ENCODE measurements at regions not wholly inside any gene's neighbourhood (a gene's known extent, or its start where the extent isn't known, plus 50 kb on each side); places are given as distances from the start of the nearest gene placed in this dataset.

GRCh38 chr9:87080512-87081264 lies 133.4 kb upstream of the GAS1 start:
- H3K27me3 ChIP-seq (ENCODE audit: low read depth, low read length) = no peaks in the 10 kb centered on the region
- H3K4me1 ChIP-seq (ENCODE audit: low read length) = no peaks in the 10 kb centered on the region
- H3K4me3 ChIP-seq (ENCODE audit: low read length) = no peak overlapping the region
- H3K9me3 ChIP-seq (ENCODE audit: insufficient read depth, low read length) = no peaks in the 10 kb centered on the region
- no peaks in the 10 kb centered on the region for H3K79me2 ChIP-seq (ENCODE audit: low read length)
- TF ChIP-seq EZH2phosphoT487 (IDR thresholded peaks at IDR 0.05; ENCODE audit: low read depth) = no peak
- TF ChIP-seq CTCF (IDR thresholded peaks at IDR 0.05; ENCODE audit: low read depth, low read length) = no peak
- H4K20me1 ChIP-seq (ENCODE audit: insufficient read depth, low read length) = no peaks in the 10 kb centered on the region
- no peak overlapping the region for H3K4me2 ChIP-seq (ENCODE audit: low read length)
- no peaks in the 10 kb centered on the region for H3K36me3 ChIP-seq (replicated peaks; ENCODE audit: low read depth, low read length)
- H3K27ac ChIP-seq (ENCODE audit: low read length) = no peak overlapping the region
- H2AFZ ChIP-seq (ENCODE audit: low read depth, low read length) = no peak overlapping the region
- no peak overlapping the region for H3K9ac ChIP-seq (ENCODE audit: low read length)

- Histone ChIP-seq H3K79me2 (ENCODE audit: low read length) (no peaks in the 10 kb centered on the region), H3K4me2 (ENCODE audit: low read length) (no peak overlapping the region), H2AFZ (ENCODE audit: low read depth, low read length) (no peak overlapping the region), H3K4me1 (ENCODE audit: low read length) (no peaks in the 10 kb centered on the region), H3K27me3 (ENCODE audit: low read depth, low read length) (no peaks in the 10 kb centered on the region), H3K9ac (ENCODE audit: low read length) (no peak overlapping the region), H3K4me3 (ENCODE audit: low read length) (no peak overlapping the region), H4K20me1 (ENCODE audit: insufficient read depth, low read length) (no peaks in the 10 kb centered on the region), H3K27ac (ENCODE audit: low read length) (no peak overlapping the region), H3K9me3 (ENCODE audit: insufficient read depth, low read length) (no peaks in the 10 kb centered on the region), H3K36me3 (replicated peaks; ENCODE audit: low read depth, low read length) (no peaks in the 10 kb centered on the region)
- TF ChIP-seq EZH2phosphoT487 (IDR thresholded peaks at IDR 0.05; ENCODE audit: low read depth) = no peak
- TF ChIP-seq CTCF (IDR thresholded peaks at IDR 0.05; ENCODE audit: low read depth, low read length) = no peak
Observed at GRCh38 chr9:87081503-87081902, 134.2 kb upstream of the GAS1 start.

GRCh38 chr9:87083986-87084385 lies 136.7 kb upstream of the GAS1 start:
- H2AFZ ChIP-seq (ENCODE audit: low read depth, low read length) = no peak overlapping the region
- H3K36me3 ChIP-seq (replicated peaks; ENCODE audit: low read depth, low read length) = no peaks in the 10 kb centered on the region
- H3K79me2 ChIP-seq (ENCODE audit: low read length) = no peaks in the 10 kb centered on the region
- H3K4me3 ChIP-seq (ENCODE audit: low read length) = no peak overlapping the region
- no peak overlapping the region for H3K9ac ChIP-seq (ENCODE audit: low read length)
- TF ChIP-seq EZH2phosphoT487 (IDR thresholded peaks at IDR 0.05; ENCODE audit: low read depth) (no peak), CTCF (IDR thresholded peaks at IDR 0.05; ENCODE audit: low read depth, low read length) (no peak)
- no peak overlapping the region for H3K27ac ChIP-seq (ENCODE audit: low read length)
- H3K4me1 ChIP-seq (ENCODE audit: low read length) = no peaks in the 10 kb centered on the region
- no peaks in the 10 kb centered on the region for H3K9me3 ChIP-seq (ENCODE audit: insufficient read depth, low read length)
- H4K20me1 ChIP-seq (ENCODE audit: insufficient read depth, low read length) = no peaks in the 10 kb centered on the region
- H3K4me2 ChIP-seq (ENCODE audit: low read length) = no peak overlapping the region
- H3K27me3 ChIP-seq (ENCODE audit: low read depth, low read length) = no peaks in the 10 kb centered on the region

- Histone ChIP-seq H4K20me1 (ENCODE audit: insufficient read depth, low read length) (no peaks in the 10 kb centered on the region), H3K36me3 (replicated peaks; ENCODE audit: low read depth, low read length) (no peaks in the 10 kb centered on the region), H3K79me2 (ENCODE audit: low read length) (no peaks in the 10 kb centered on the region)
Observed at GRCh38 chr9:87084407-87084806, 137.1 kb upstream of the GAS1 start.

More at GRCh38 chr9:87084407-87084806, 137.1 kb upstream of the GAS1 start:
- Histone ChIP-seq H3K9me3 (ENCODE audit: insufficient read depth, low read length) (no peaks in the 10 kb centered on the region), H3K4me3 (ENCODE audit: low read length) (no peak overlapping the region), H3K27me3 (ENCODE audit: low read depth, low read length) (no peaks in the 10 kb centered on the region), H3K4me1 (ENCODE audit: low read length) (no peaks in the 10 kb centered on the region), H2AFZ (ENCODE audit: low read depth, low read length) (no peak overlapping the region), H3K9ac (ENCODE audit: low read length) (no peak overlapping the region), H3K27ac (ENCODE audit: low read length) (no peak overlapping the region), H3K4me2 (ENCODE audit: low read length) (no peak overlapping the region)
- TF ChIP-seq CTCF (IDR thresholded peaks at IDR 0.05; ENCODE audit: low read depth, low read length) (no peak), EZH2phosphoT487 (IDR thresholded peaks at IDR 0.05; ENCODE audit: low read depth) (no peak)
